HUDEP-2 (cell line): ENCODE measurements at regions not wholly inside any gene's neighbourhood (a gene's known extent, or its start where the extent isn't known, plus 50 kb on each side); places are given as distances from the start of the nearest gene placed in this dataset.

Source experiments
- DNase-seq, 76 experiments: peaks; one replicate each; lab custom pipeline; 2025; ENCODE audit not compliant: unreplicated experiment in 76 of 76; lab: John Stamatoyannopoulos, UW

GRCh38 chr9:16223074-16223871 lies 647.2 kb downstream of the BNC2 start:
- DNase-seq = no peak

- no peak for DNase-seq
Measured at GRCh38 chr9:16230731-16231130, 639.7 kb downstream of the BNC2 start.

GRCh38 chr9:16236311-16236710 lies 634.2 kb downstream of the BNC2 start:
- DNase-seq = no peak

- DNase-seq = no peak
Measured at GRCh38 chr9:16236882-16237281, 633.6 kb downstream of the BNC2 start.

- no peak for DNase-seq
Measured at GRCh38 chr9:16238623-16239138, 631.8 kb downstream of the BNC2 start.

GRCh38 chr9:16241231-16241630 lies 629.2 kb downstream of the BNC2 start:
- DNase-seq = no peak

GRCh38 chr9:16243798-16244197 lies 626.7 kb downstream of the BNC2 start:
- no peak for DNase-seq

- no peak for DNase-seq
Measured at GRCh38 chr9:16245756-16246440, 624.6 kb downstream of the BNC2 start.

- DNase-seq = no peak
Measured at GRCh38 chr9:16246785-16247184, 623.7 kb downstream of the BNC2 start.

GRCh38 chr9:16247188-16247875 lies 623.1 kb downstream of the BNC2 start:
- DNase-seq = no peak

GRCh38 chr9:16248822-16249221 lies 621.6 kb downstream of the BNC2 start:
- DNase-seq = no peak

GRCh38 chr9:16252616-16253015 lies 617.9 kb downstream of the BNC2 start:
- DNase-seq = no peak

- no peak for DNase-seq
Measured at GRCh38 chr9:16254674-16255073, 615.8 kb downstream of the BNC2 start.

GRCh38 chr9:16255217-16255616 lies 615.3 kb downstream of the BNC2 start:
- no peak for DNase-seq

GRCh38 chr9:16257604-16258003 lies 612.9 kb downstream of the BNC2 start:
- no peak for DNase-seq

- DNase-seq = no peak
Measured at GRCh38 chr9:16258191-16258590, 612.3 kb downstream of the BNC2 start.

- DNase-seq = no peak
Measured at GRCh38 chr9:16258708-16259107, 611.8 kb downstream of the BNC2 start.

- no peak for DNase-seq
Measured at GRCh38 chr9:16262477-16263261, 607.8 kb downstream of the BNC2 start.

- no peak for DNase-seq
Measured at GRCh38 chr9:16265688-16266087, 604.8 kb downstream of the BNC2 start.

- peak in 7 of 76 experiments; percentile 2 to 22 (median 3) for DNase-seq
Measured at GRCh38 chr9:16266648-16267276, 603.7 kb downstream of the BNC2 start.
